Suprapubic skin (tissue), 4 donors: ENCODE measurements at regions not wholly inside any gene's neighbourhood (a gene's known extent, or its start where the extent isn't known, plus 50 kb on each side); places are given as distances from the start of the nearest gene placed in this dataset.
A peak's percentile ranks its signal among the peaks of the same experiment; 100 is the strongest.

ENCODE experiments used
- DNase-seq, 2 donors: peaks; one replicate each; pipeline ENCODE4 v3.0.0-alpha.2; 2019; ENCODE audit warnings: low spot score in 2 of 2
- H3K27ac ChIP-seq: fragments of 200-600 bp; sonication (generic); one replicate; pipeline ENCODE4 v1.5.1; 2019
- H3K27me3 ChIP-seq: fragments of 200-600 bp; sonication (generic); one replicate; pipeline ENCODE4 v1.5.1; 2019
- H3K36me3 ChIP-seq: fragments of 200-600 bp; sonication (generic); one replicate; pipeline ENCODE4 v1.5.1; 2019
- H3K4me1 ChIP-seq: fragments of 200-600 bp; sonication (generic); one replicate; pipeline ENCODE4 v1.5.1; 2019
- H3K4me3 ChIP-seq: fragments of 200-600 bp; sonication (generic); one replicate; pipeline ENCODE4 v1.5.1; 2019; ENCODE audit warnings: mild to moderate bottlenecking
- H3K9me3 ChIP-seq: fragments of 200-600 bp; sonication (generic); one replicate; pipeline ENCODE4 v1.5.1; 2019
- EP300 ChIP-seq: sonication (generic); formaldehyde crosslinking; IDR thresholded peaks from one replicate; pipeline ENCODE4 v1.6.1; 2017; ENCODE audit warnings: antibody characterized with exemption
- POLR2A ChIP-seq, 2 donors: fragments of 450-650 bp; IDR thresholded peaks; one replicate each; pipeline ENCODE4 v1.6.1; 2017; ENCODE audit warnings: antibody characterized with exemption in 2 of 2, mild to moderate bottlenecking in 2 of 2, moderate library complexity in 2 of 2
- POLR2AphosphoS5 ChIP-seq, 3 donors: sonication (generic); formaldehyde crosslinking; IDR thresholded peaks; one replicate each; pipeline ENCODE4 v1.6.1; 2017; ENCODE audit warnings: antibody characterized with exemption in 3 of 3
- WGBS: methylation state at CpG from one replicate; pipeline ENCODE4 v1.1.5; 2018; 5-methylcytosine and 5-hydroxymethylcytosine counted together
- TF ChIP-seq, protein P1 (sequence below), 2 donors: fragments of 200-600 bp in 1 of 2; fragments of 450-650 bp in 1 of 2; sonication (generic) in 1 of 2; IDR thresholded peaks; one replicate each; pipeline ENCODE4 v1.5.1; 2016 to 2019; ENCODE audit warnings: antibody characterized with exemption in 2 of 2, mild to moderate bottlenecking in 1 of 2, moderate library complexity in 1 of 2

- H3K4me1 ChIP-seq = peaks cover 25% of the 10 kb centered on the region
- DNase-seq = no peak
- H3K9me3 ChIP-seq = no peaks in the 10 kb centered on the region
- no peak overlapping the region for H3K4me3 ChIP-seq
- 56% methylated on average over 5 of the region's 5 CpGs for WGBS
- no peaks in the 10 kb centered on the region for H3K36me3 ChIP-seq
- no peaks in the 10 kb centered on the region for H3K27me3 ChIP-seq
- TF ChIP-seq POLR2AphosphoS5 (IDR thresholded peaks at IDR 0.05) (no peak), POLR2A (IDR thresholded peaks at IDR 0.05) (no peak)
- TF ChIP-seq, protein P1, sequence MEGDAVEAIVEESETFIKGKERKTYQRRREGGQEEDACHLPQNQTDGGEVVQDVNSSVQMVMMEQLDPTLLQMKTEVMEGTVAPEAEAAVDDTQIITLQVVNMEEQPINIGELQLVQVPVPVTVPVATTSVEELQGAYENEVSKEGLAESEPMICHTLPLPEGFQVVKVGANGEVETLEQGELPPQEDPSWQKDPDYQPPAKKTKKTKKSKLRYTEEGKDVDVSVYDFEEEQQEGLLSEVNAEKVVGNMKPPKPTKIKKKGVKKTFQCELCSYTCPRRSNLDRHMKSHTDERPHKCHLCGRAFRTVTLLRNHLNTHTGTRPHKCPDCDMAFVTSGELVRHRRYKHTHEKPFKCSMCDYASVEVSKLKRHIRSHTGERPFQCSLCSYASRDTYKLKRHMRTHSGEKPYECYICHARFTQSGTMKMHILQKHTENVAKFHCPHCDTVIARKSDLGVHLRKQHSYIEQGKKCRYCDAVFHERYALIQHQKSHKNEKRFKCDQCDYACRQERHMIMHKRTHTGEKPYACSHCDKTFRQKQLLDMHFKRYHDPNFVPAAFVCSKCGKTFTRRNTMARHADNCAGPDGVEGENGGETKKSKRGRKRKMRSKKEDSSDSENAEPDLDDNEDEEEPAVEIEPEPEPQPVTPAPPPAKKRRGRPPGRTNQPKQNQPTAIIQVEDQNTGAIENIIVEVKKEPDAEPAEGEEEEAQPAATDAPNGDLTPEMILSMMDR (IDR thresholded peaks at IDR 0.05) = no peak
- H3K27ac ChIP-seq = no peak overlapping the region
Measured at GRCh38 chr13:110097013-110097412, 209.9 kb downstream of the COL4A1 start.

DNA sequence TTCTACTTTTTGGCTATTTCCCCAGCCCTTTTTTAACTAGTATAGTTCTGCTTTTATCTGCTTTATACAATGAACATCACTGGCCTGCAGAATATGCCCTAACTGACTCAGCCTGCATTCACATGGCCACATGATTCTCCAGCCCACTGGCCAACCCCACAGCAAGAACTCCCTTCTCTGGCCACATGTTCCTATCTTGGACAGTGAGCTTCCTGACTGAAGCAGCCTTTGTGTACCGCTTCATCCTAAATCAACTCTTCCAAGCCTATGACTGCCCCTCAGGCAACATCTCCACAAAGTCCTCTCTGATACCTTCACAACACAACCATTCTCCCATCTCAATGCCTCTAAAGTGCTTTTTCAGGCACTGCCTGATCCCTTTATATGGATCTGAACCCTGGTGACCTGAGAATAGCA lies 214.1 kb downstream of the COL4A1 start:
- 65% methylated on average over 1 of the region's 1 CpG for WGBS
- H3K4me1 ChIP-seq = peaks cover 25% of the 10 kb centered on the region

GRCh38 chr13:110089815-110090214 lies 217.1 kb downstream of the COL4A1 start:
- WGBS = 75% methylated on average over 4 of the region's 4 CpGs
- no peak overlapping the region for H3K4me3 ChIP-seq
- no peaks in the 10 kb centered on the region for H3K36me3 ChIP-seq
- peaks cover 17% of the 10 kb centered on the region for H3K4me1 ChIP-seq
- H3K27ac ChIP-seq = no peak overlapping the region
- no peak for DNase-seq
- H3K27me3 ChIP-seq = no peaks in the 10 kb centered on the region
- TF ChIP-seq, protein P1 (IDR thresholded peaks at IDR 0.05) = peak in 1 of 2 donors; percentile 29
- TF ChIP-seq POLR2A (IDR thresholded peaks at IDR 0.05) = no peak
- H3K9me3 ChIP-seq = no peaks in the 10 kb centered on the region

More for the DNA sequence above, 214.1 kb downstream of the COL4A1 start:
- Histone ChIP-seq H3K27ac (no peak overlapping the region), H3K4me3 (no peak overlapping the region), H3K27me3 (no peaks in the 10 kb centered on the region), H3K9me3 (no peaks in the 10 kb centered on the region), H3K36me3 (no peaks in the 10 kb centered on the region)
- TF ChIP-seq, protein P1 (IDR thresholded peaks at IDR 0.05) = no peak
- TF ChIP-seq POLR2AphosphoS5 (IDR thresholded peaks at IDR 0.05) (no peak), POLR2A (IDR thresholded peaks at IDR 0.05) (no peak), EP300 (no peak)
- DNase-seq = no peak

GRCh38 chr13:110089100-110089499 lies 217.9 kb downstream of the COL4A1 start:
- TF ChIP-seq POLR2A (IDR thresholded peaks at IDR 0.05) = no peak
- TF ChIP-seq EP300 = no peak
- TF ChIP-seq, protein P1 (IDR thresholded peaks at IDR 0.05) = no peak
- no peak for TF ChIP-seq POLR2AphosphoS5 (IDR thresholded peaks at IDR 0.05)
- no peak for DNase-seq
- Histone ChIP-seq H3K4me3 (no peak overlapping the region), H3K4me1 (peaks cover 10% of the 10 kb centered on the region), H3K9me3 (no peaks in the 10 kb centered on the region), H3K36me3 (no peaks in the 10 kb centered on the region), H3K27me3 (no peaks in the 10 kb centered on the region), H3K27ac (no peak overlapping the region)

- no peaks in the 10 kb centered on the region for H3K36me3 ChIP-seq
- no peaks in the 10 kb centered on the region for H3K27me3 ChIP-seq
- H3K27ac ChIP-seq = no peak overlapping the region
- H3K9me3 ChIP-seq = no peaks in the 10 kb centered on the region
- no peaks in the 10 kb centered on the region for H3K4me1 ChIP-seq
- TF ChIP-seq, protein P1 (IDR thresholded peaks at IDR 0.05) = no peak
- TF ChIP-seq POLR2A (IDR thresholded peaks at IDR 0.05) (no peak), EP300 (no peak), POLR2AphosphoS5 (IDR thresholded peaks at IDR 0.05) (no peak)
- no peak overlapping the region for H3K4me3 ChIP-seq
- WGBS = 85% methylated on average over 6 of the region's 6 CpGs
- no peak for DNase-seq
Measured at GRCh38 chr13:110073982-110074381, 233.0 kb downstream of the COL4A1 start.
